Central memory CD4-positive, alpha-beta T cell (primary cell): ENCODE measurements at regions not wholly inside any gene's neighbourhood (a gene's known extent, or its start where the extent isn't known, plus 50 kb on each side); places are given as distances from the start of the nearest gene placed in this dataset.

Experiments
- DNase-seq: peaks from one replicate; pipeline ENCODE4 v3.0.0; 2022

DNA sequence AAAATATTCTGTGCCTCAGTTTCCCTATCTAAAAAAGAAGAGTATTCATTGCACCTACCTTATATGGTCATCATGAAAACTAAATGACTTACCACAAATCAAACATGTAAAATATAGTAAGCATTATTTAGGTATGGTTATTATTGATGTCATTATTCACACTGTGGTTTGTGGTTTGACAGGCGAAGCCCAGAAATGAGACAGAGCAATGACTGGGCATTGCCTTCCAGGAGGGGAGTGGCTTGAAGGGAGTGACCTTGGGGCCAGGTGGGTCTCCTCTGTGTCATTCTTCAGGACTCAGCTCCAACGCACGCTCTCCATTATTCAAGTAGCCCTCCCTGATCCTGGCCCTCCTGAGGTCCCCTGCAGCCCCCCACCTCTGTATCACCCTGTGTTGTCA, 133.7 kb downstream of the DMRTA2 start:
- no peak for DNase-seq

GRCh38 chr1:50285994-50286393, 137.2 kb downstream of the DMRTA2 start:
- no peak for DNase-seq

- no peak for DNase-seq
Measured at GRCh38 chr1:50279622-50280330, 143.5 kb downstream of the DMRTA2 start.

DNA sequence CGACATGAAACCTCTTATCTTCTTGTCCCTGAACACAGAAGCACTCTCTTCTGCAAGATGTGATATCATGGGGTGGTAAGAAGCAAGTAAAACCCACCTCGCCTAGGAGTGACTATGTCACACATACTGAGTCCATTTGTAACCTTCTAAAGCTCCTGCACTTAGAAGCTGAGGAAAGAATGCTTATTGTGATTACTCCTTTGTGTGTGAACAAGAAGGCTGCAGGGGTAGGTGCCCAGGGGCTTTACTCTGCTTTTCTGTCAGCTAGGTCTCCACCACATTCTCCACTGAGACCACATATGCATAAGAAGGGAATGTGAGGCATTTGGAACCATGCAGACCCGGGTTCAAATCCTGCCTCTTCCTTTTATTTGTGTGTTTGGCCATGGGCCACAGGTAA, 144.3 kb downstream of the DMRTA2 start:
- DNase-seq: no peak

DNA sequence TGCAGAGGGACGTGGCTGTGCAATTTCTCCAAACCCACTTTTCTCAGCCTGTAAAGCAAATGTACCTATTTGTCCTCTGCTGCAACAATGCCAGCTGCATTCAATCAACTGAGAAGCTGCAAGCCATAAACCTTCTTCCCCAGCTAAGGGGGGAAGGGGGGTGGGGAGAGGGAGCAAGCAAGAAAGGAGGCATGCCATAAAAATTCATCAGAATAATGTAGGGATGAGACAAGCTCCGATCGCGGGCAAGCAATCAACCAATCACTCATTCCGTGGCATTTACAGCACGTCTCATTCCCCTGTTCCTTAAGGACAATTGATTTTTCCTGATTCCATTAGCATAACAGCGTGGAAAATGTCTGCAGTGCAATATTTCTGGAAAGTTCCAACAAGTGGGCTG, 144.8 kb downstream of the DMRTA2 start:
- DNase-seq: no peak

GRCh38 chr1:50275566-50275965, 147.7 kb downstream of the DMRTA2 start:
- no peak for DNase-seq

GRCh38 chr1:50272912-50273311, 150.3 kb downstream of the DMRTA2 start:
- DNase-seq: no peak

- DNase-seq: no peak
Measured at GRCh38 chr1:50271968-50272578, 151.2 kb downstream of the DMRTA2 start.

GRCh38 chr1:50271337-50271736, 151.9 kb downstream of the DMRTA2 start:
- DNase-seq: no peak

- DNase-seq: no peak
Measured at GRCh38 chr1:50270926-50271325, 152.3 kb downstream of the DMRTA2 start.

DNA sequence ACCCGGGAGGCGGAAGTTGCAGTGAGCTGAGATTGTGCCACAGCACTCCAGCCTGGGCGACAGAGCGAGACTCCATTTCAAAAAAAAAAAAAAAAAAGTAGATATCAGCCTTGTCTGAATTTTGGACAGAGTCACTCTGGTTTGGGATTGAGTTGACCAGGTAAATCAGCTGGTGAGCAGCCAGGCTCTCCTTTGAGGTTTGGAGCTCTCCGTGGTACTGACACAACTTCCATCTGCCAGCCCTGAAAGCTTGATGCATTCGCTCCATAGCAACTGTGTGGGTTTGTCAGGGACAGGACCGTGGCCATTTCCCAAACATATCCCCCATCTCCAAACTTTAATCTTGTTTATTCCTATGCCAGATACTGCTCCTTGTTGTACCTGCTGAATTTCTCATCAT, 155.2 kb downstream of the DMRTA2 start:
- no peak for DNase-seq

GRCh38 chr1:50266509-50266908, 156.7 kb downstream of the DMRTA2 start:
- no peak for DNase-seq

GRCh38 chr1:50265790-50266314, 157.1 kb downstream of the ELAVL4 start:
- DNase-seq: no peak

DNA sequence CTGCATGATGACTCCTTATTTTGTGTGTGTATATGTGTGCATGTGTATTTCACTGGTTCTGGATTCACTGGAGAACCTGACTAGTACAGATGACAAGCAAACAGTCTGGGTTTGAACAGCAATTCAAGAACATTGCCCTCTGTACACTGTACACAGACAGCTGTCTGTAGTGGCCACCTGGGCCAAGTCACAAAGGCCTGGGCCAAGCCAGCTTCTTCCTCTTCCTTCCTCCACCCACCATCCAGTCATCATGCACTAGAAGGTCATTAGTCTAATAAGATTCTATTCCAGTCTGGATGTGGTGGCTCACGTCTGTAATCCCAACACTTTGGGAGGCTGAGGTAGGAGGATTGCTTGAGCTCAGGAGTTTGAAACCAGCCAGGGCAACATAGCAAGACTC, 155.9 kb downstream of the ELAVL4 start:
- no peak for DNase-seq

- DNase-seq: no peak
Measured at GRCh38 chr1:50262436-50262835, 153.7 kb downstream of the ELAVL4 start.

DNA sequence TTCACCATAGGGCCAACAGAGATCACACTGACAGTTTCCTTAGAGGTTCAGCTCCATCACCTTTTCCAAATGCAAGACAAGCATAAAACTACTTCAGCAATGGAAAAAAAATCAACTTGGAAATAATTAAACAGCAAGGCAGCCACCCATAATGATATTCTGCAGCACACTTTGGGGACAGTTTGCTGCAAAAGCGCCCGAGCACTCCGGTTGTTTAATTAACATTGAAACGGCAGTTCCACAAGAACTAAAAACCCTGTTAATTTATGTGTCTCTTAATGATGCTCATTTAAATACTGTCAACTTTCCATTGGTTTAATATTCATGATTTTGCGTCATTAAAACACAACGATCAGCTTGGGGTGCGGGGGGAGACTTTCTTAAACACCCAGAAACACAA, 153.2 kb downstream of the ELAVL4 start:
- DNase-seq: no peak

DNA sequence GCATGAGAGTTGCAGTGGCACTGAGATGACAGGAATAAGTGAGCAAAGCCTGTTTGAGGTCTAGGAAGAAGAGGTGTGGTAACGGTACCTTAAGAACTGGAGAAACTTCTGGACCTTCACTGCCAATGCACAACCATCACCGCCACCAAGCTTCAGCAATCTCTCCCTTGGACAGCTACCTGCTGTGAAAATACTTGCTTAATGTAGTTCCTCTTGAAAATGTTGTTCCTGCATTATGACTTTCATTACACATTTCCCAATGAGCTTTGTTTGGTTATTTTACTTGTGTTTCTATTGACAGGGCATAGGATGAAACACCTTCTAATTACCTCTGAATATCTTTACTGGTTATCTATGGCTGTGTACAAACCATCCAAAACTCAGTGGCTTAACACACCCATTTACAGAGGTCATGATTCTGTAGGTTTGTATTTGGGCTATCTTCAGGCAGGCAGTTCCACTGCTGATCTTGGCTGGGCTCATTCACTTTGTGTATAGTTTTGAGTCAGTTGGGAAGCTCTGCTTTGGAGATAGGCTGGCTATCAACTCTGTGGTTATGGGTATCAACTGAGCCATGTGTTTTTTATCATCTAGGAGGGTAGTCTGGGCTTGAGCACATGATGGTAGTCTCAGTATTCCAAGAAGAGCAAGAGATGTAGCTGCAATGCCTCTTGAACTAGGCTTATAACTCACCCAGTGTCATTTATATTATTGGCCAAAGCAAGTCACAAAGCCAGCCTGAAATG, 149.4 kb downstream of the ELAVL4 start:
- no peak for DNase-seq

- no peak for DNase-seq
Measured at GRCh38 chr1:50257029-50257428, 148.3 kb downstream of the ELAVL4 start.
